ENCODE measurements at regions not wholly inside any gene's neighbourhood (a gene's known extent, or its start where the extent isn't known, plus 50 kb on each side); places are given as distances from the start of the nearest gene placed in this dataset.

DNA sequence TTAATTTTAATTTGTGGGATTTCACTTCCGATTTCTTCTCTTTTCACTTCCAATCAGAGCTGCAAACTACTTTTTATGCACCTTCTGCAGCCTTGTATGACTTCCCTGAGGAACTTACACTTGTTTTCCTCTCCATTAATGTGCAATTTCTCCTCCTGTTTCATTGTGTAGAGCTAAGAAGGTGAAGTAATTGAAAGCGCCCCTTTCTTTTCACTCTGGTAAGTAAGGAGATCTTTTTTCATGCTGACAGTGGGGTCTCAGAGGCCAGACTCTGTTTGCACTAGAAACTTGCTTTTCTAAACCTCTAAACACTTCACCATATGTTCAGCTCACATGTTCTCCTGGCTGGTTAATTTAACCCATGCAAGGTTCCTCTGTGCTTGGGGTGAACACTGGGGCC lies 117.0 kb downstream of the FANCF start:
- WGBS, 2 experiments: 60 to 65% methylated on average over 2 of the region's 2 CpGs
- no peaks in the 10 kb centered on the region for H3K27me3 ChIP-seq (ENCODE audit: control insufficient read depth, insufficient read depth, low read length, poor library complexity, severe bottlenecking)
- no peak overlapping the region for H3K27ac ChIP-seq (ENCODE audit: insufficient read depth, low read depth, low read length, poor library complexity, severe bottlenecking)
- H3K36me3 ChIP-seq (ENCODE audit: control insufficient read depth, insufficient read depth, low read length): no peaks in the 10 kb centered on the region
- H3K4me3 ChIP-seq (ENCODE audit: insufficient read depth, low read depth, low read length): no peak overlapping the region
- no peaks in the 10 kb centered on the region for H3K9me3 ChIP-seq (ENCODE audit: control insufficient read depth, low read length)
- no peaks in the 10 kb centered on the region for H3K4me1 ChIP-seq (ENCODE audit: control insufficient read depth, insufficient read depth, low read length)

DNA sequence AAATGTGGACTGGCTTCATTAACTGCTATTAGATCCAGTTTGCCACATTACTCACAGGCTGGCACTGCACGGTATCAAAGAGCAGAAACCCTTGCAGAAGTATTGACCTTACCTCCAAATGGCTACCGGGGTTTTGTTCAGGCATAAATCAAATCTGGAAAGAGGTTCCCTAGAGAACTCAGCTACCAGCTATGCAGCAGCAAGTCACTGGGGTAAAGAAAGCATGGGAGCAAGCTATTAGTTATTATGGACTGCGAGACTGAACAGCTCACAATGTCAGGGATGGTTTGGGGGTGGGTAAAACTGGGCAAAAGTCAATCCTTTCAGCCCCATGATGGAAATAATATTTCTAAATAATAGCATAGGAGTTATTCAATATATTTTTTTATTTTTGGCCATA lies 128.1 kb downstream of the FANCF start:
- Histone ChIP-seq H3K36me3 (ENCODE audit: control insufficient read depth, insufficient read depth, low read length) (no peaks in the 10 kb centered on the region), H3K27me3 (ENCODE audit: control insufficient read depth, insufficient read depth, low read length, poor library complexity, severe bottlenecking) (no peaks in the 10 kb centered on the region), H3K4me1 (ENCODE audit: control insufficient read depth, insufficient read depth, low read length) (no peaks in the 10 kb centered on the region), H3K9me3 (ENCODE audit: control insufficient read depth, low read length) (no peaks in the 10 kb centered on the region), H3K27ac (ENCODE audit: insufficient read depth, low read depth, low read length, poor library complexity, severe bottlenecking) (no peak overlapping the region), H3K4me3 (ENCODE audit: insufficient read depth, low read depth, low read length) (no peak overlapping the region)
- WGBS, 2 experiments: 95% methylated on average over 3 of the region's 3 CpGs

DNA sequence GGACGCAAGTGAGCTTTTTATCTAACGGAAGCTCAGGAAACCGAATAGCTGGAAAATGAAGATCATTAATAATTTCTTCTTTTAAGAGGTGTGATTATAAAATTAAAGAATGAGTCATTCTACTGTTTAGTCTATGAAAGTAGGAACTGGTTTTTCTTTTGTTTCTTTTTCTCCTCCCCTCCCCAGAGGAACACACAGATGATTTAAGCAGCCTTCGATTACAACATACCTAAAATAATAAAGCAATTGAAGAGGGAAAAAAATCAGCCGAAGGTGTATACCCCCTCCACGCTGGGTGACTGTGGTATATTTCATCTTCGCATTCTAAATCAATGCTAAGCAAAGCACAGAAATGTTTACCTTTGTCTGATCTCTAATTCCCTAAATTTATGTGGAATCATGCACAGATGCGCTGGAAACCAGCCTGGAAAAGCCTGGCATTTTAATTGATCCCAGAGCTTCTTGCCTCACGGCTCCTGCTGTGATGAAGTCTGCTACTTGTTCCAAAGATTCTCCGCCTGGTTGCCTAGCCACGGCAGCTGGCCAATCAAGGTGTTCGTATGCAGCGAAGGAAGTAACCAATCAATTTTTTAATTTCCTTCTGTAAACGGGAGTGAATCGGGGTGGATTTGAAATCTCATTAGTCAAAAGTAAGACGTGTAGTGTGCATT lies 133.9 kb downstream of the FANCF start:
- WGBS, 2 experiments: 89% methylated on average over 16 of the region's 16 CpGs
- H3K27ac ChIP-seq (ENCODE audit: insufficient read depth, low read depth, low read length, poor library complexity, severe bottlenecking): no peak overlapping the region
- H3K36me3 ChIP-seq (ENCODE audit: control insufficient read depth, insufficient read depth, low read length): no peaks in the 10 kb centered on the region
- no peaks in the 10 kb centered on the region for H3K9me3 ChIP-seq (ENCODE audit: control insufficient read depth, low read length)
- peaks cover 10% of the 10 kb centered on the region for H3K4me1 ChIP-seq (ENCODE audit: control insufficient read depth, insufficient read depth, low read length)
- no peak overlapping the region for H3K4me3 ChIP-seq (ENCODE audit: insufficient read depth, low read depth, low read length)
- no peaks in the 10 kb centered on the region for H3K27me3 ChIP-seq (ENCODE audit: control insufficient read depth, insufficient read depth, low read length, poor library complexity, severe bottlenecking)

DNA sequence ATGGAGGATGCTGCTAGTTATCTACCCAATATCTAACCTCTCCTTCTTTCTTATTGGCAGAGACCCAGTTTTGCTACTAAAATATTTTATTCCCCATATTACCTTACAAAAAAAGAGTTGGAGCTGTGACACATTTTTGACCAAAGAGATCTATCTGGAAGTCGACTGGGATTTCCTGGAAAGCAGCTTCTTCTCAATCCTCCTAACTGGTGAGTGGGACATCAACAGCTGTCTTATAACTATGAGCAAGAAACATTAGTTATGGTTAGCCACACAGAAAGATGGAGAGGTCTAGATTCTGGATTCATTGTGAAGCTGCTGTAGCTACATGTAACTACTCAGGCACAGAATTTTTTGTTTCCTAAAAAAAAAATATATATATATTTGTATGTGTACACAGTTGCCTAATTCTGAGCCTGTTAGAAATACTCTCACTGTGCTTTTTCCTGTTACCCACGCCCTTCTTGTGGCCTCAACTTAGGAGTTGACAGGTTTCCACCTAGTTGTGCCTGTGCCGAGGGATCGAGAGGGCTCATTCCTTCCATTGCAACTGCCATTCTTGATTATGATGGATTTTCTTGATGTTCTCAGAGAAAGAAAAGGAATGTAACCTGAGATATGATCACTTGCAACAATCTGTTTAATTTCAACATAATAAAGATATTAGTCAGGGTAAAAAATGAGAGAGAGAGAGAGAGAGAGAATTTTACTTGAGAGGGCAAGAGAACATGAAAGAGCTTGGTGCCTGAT lies 142.0 kb downstream of the SLC17A6 start:
- Histone ChIP-seq H3K27me3 (ENCODE audit: control insufficient read depth, insufficient read depth, low read length, poor library complexity, severe bottlenecking) (no peaks in the 10 kb centered on the region), H3K27ac (ENCODE audit: insufficient read depth, low read depth, low read length, poor library complexity, severe bottlenecking) (no peak overlapping the region)

GRCh38 chr11:22479208-22479607 lies 141.0 kb downstream of the SLC17A6 start:
- Histone ChIP-seq H3K36me3 (ENCODE audit: control insufficient read depth, insufficient read depth, low read length) (no peaks in the 10 kb centered on the region), H3K4me3 (ENCODE audit: insufficient read depth, low read depth, low read length) (no peak overlapping the region), H3K4me1 (ENCODE audit: control insufficient read depth, insufficient read depth, low read length) (no peaks in the 10 kb centered on the region), H3K9me3 (ENCODE audit: control insufficient read depth, low read length) (no peaks in the 10 kb centered on the region), H3K27ac (ENCODE audit: insufficient read depth, low read depth, low read length, poor library complexity, severe bottlenecking) (no peak overlapping the region), H3K27me3 (ENCODE audit: control insufficient read depth, insufficient read depth, low read length, poor library complexity, severe bottlenecking) (no peaks in the 10 kb centered on the region)
- 88 to 93% methylated on average over 1 of the region's 1 CpG for WGBS, 2 experiments

More for the DNA sequence above, 142.0 kb downstream of the SLC17A6 start:
- H3K4me1 ChIP-seq (ENCODE audit: control insufficient read depth, insufficient read depth, low read length): no peaks in the 10 kb centered on the region
- 85 to 91% methylated on average over 4 of the region's 4 CpGs for WGBS, 2 experiments
- no peak overlapping the region for H3K4me3 ChIP-seq (ENCODE audit: insufficient read depth, low read depth, low read length)
- no peaks in the 10 kb centered on the region for H3K36me3 ChIP-seq (ENCODE audit: control insufficient read depth, insufficient read depth, low read length)
- H3K9me3 ChIP-seq (ENCODE audit: control insufficient read depth, low read length): no peaks in the 10 kb centered on the region

DNA sequence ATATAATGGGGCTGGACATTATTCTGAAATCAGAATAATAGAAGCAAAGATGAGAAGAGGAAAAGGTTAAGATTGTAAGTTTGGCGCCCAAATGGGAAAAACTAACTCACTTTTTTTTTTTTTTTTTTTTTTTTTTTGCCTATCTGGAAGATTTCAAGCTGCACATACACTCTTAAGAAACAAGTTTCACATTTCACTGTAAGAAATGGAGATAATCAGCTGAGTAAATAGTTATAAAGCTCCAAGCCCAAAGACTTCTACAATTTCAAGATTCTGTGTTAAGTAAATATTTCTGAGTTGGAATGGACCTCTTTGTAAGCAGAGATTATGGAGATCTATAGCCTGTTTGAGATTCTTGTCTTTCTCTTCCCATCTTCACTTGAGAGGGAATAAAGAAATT lies 140.0 kb downstream of the SLC17A6 start:
- Histone ChIP-seq H3K4me1 (ENCODE audit: control insufficient read depth, insufficient read depth, low read length) (no peaks in the 10 kb centered on the region), H3K9me3 (ENCODE audit: control insufficient read depth, low read length) (no peaks in the 10 kb centered on the region), H3K27me3 (ENCODE audit: control insufficient read depth, insufficient read depth, low read length, poor library complexity, severe bottlenecking) (no peaks in the 10 kb centered on the region), H3K27ac (ENCODE audit: insufficient read depth, low read depth, low read length, poor library complexity, severe bottlenecking) (no peak overlapping the region), H3K36me3 (ENCODE audit: control insufficient read depth, insufficient read depth, low read length) (no peaks in the 10 kb centered on the region), H3K4me3 (ENCODE audit: insufficient read depth, low read depth, low read length) (no peak overlapping the region)
- WGBS, 2 experiments: 83% methylated on average over 1 of the region's 1 CpG; no CpG with 5 or more reads in 1 of the 2 experiments

DNA sequence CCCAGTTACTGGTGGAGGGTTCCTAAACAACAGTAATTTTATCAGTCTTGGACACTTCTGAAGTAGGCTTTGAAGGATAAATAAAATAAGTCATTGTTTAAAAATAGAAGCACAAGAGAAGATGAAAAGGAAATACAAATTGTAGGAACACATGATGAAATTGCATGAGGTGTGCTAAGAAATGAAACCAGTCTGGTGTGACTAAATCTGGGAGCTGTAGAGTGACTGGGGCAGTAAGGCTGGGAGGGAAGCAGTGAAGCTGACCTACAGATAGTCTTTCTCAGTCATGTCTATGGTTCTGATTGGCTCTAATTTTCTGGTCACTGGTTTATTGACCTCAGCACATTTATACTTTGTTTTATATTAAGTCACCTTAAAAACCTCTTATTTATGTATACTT lies 139.1 kb downstream of the SLC17A6 start:
- H3K27ac ChIP-seq (ENCODE audit: insufficient read depth, low read depth, low read length, poor library complexity, severe bottlenecking): no peak overlapping the region

DNA sequence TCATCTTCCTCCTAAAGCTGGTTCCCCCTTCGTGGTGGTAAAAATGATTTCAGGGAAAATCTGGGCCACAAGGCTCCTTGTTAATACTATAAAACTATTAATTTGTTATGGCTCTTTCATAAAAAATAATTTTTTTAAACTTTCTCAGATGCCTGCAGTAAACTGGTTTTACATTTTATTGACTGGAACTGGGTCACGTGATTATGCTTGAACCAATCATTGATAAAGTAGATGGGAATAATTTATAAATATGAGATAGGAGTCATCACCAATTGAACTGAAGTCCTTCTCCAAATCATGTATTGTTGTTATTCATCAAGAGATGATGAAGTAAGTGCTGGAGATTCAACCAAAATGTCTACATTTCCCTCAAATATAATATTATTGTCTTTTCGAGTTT lies 138.4 kb downstream of the SLC17A6 start:
- Histone ChIP-seq H3K4me3 (ENCODE audit: insufficient read depth, low read depth, low read length) (no peak overlapping the region), H3K27ac (ENCODE audit: insufficient read depth, low read depth, low read length, poor library complexity, severe bottlenecking) (no peak overlapping the region), H3K36me3 (ENCODE audit: control insufficient read depth, insufficient read depth, low read length) (no peaks in the 10 kb centered on the region), H3K4me1 (ENCODE audit: control insufficient read depth, insufficient read depth, low read length) (no peaks in the 10 kb centered on the region), H3K9me3 (ENCODE audit: control insufficient read depth, low read length) (no peaks in the 10 kb centered on the region), H3K27me3 (ENCODE audit: control insufficient read depth, insufficient read depth, low read length, poor library complexity, severe bottlenecking) (no peaks in the 10 kb centered on the region)
- 86 to 94% methylated on average over 1 of the region's 3 CpGs for WGBS, 2 experiments

More for the DNA sequence above, 139.1 kb downstream of the SLC17A6 start:
- Histone ChIP-seq H3K27me3 (ENCODE audit: control insufficient read depth, insufficient read depth, low read length, poor library complexity, severe bottlenecking) (no peaks in the 10 kb centered on the region), H3K4me3 (ENCODE audit: insufficient read depth, low read depth, low read length) (no peak overlapping the region), H3K36me3 (ENCODE audit: control insufficient read depth, insufficient read depth, low read length) (no peaks in the 10 kb centered on the region), H3K9me3 (ENCODE audit: control insufficient read depth, low read length) (no peaks in the 10 kb centered on the region), H3K4me1 (ENCODE audit: control insufficient read depth, insufficient read depth, low read length) (no peaks in the 10 kb centered on the region)

DNA sequence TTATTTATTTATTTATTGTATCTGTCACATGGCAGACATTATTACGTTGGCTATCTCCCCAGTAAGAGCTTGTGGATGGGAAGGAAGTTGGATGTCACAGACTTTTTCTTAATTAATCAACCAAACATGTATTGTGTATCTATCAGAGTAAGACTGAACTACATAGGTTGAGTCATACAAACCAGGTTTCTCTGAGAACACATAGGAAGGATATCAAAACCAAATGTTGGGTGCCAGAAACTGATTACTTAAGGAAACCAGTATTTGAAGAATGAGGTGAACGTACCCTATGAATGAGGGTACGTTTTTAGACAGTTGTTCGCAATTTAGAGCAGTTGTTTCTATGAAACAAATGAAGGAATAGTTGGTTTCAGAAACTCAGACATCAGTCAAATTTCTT lies 136.4 kb downstream of the SLC17A6 start:
- Histone ChIP-seq H3K4me3 (ENCODE audit: insufficient read depth, low read depth, low read length) (no peak overlapping the region), H3K9me3 (ENCODE audit: control insufficient read depth, low read length) (no peaks in the 10 kb centered on the region), H3K27ac (ENCODE audit: insufficient read depth, low read depth, low read length, poor library complexity, severe bottlenecking) (no peak overlapping the region), H3K4me1 (ENCODE audit: control insufficient read depth, insufficient read depth, low read length) (no peaks in the 10 kb centered on the region), H3K27me3 (ENCODE audit: control insufficient read depth, insufficient read depth, low read length, poor library complexity, severe bottlenecking) (no peaks in the 10 kb centered on the region), H3K36me3 (ENCODE audit: control insufficient read depth, insufficient read depth, low read length) (no peaks in the 10 kb centered on the region)
- 84 to 89% methylated on average over 3 of the region's 4 CpGs for WGBS, 2 experiments

- 80 to 100% methylated on average over 1 of the region's 1 CpG for WGBS, 2 experiments
These were observed 135.4 kb downstream of the SLC17A6 start for GRCh38 chr11:22473586-22473985.

More at GRCh38 chr11:22473586-22473985, 135.4 kb downstream of the SLC17A6 start:
- Histone ChIP-seq H3K9me3 (ENCODE audit: control insufficient read depth, low read length) (no peaks in the 10 kb centered on the region), H3K4me1 (ENCODE audit: control insufficient read depth, insufficient read depth, low read length) (no peaks in the 10 kb centered on the region), H3K36me3 (ENCODE audit: control insufficient read depth, insufficient read depth, low read length) (no peaks in the 10 kb centered on the region), H3K4me3 (ENCODE audit: insufficient read depth, low read depth, low read length) (no peak overlapping the region), H3K27ac (ENCODE audit: insufficient read depth, low read depth, low read length, poor library complexity, severe bottlenecking) (no peak overlapping the region), H3K27me3 (ENCODE audit: control insufficient read depth, insufficient read depth, low read length, poor library complexity, severe bottlenecking) (no peaks in the 10 kb centered on the region)
